Loucy (cell line): ENCODE measurements at regions not wholly inside any gene's neighbourhood (a gene's known extent, or its start where the extent isn't known, plus 50 kb on each side); places are given as distances from the start of the nearest gene placed in this dataset.

Experiments used
- CTCF ChIP-seq: fragments of 200-600 bp; sonication (generic); conservative IDR thresholded peaks from 2 replicates; pipeline ENCODE4 v1.5.1; 2014; ENCODE audit warnings: mild to moderate bottlenecking, antibody characterized with exemption, low read length
- EZH2phosphoT487 ChIP-seq: fragments of 200-600 bp; IDR thresholded peaks from 2 replicates; pipeline ENCODE4 v1.6.1; 2018; ENCODE audit warnings: antibody characterized with exemption, mild to moderate bottlenecking, moderate library complexity, borderline replicate concordance

GRCh38 chr16:35210681-35211433 is 1751.4 kb downstream of the TP53TG3F start:
- no peak for TF ChIP-seq CTCF
- no peak for TF ChIP-seq EZH2phosphoT487
